Heart left ventricle (tissue), 13 donors: ENCODE measurements at regions not wholly inside any gene's neighbourhood (a gene's known extent, or its start where the extent isn't known, plus 50 kb on each side); places are given as distances from the start of the nearest gene placed in this dataset.

Experiments
- CTCF ChIP-seq, 12 donors: fragments of 200-600 bp; sonication (generic) in 4 of 12; IDR thresholded peaks; one replicate each; pipeline versions ENCODE4 v1.5.0 to v1.8.0; 2018 to 2022; ENCODE audit warnings: antibody characterized with exemption in 12 of 12, mild to moderate bottlenecking in 5 of 12
- POLR2A ChIP-seq, 2 donors: fragments of 450-650 bp; IDR thresholded peaks; one replicate each; pipeline ENCODE4 v1.6.1; 2017; ENCODE audit warnings: antibody characterized with exemption in 2 of 2, mild to moderate bottlenecking in 2 of 2, moderate library complexity in 2 of 2
- donor health status: ischemic (EF 13 %, LVEDD 7.1; RV severe dilation, severe dysfunction).
- donor health status: DM: no; HTN: yes; CAD: no.
- donor health status: DM: no; HTN: no; CAD: no.
- donor health status: ischemic (EF 25% LVEDD 6.9; RV normal size, moderate dysfunction).
- donor health status: ischemic (EF 25% LVEDD 5.7; RV mildly dilated, moderate dysfunction).
- donor health status: ischemic (EF 35%, LVEDD 5.7; RV mildly dilated, moderate dysfunction).
- donor health status: nonischemic (EF 11% LVEDD 7.7; RV severe dilation, severe dysfunction).
- donor health status: DM: yes; HTN: yes; CAD: no.
- donor health status: PGD.
- donor health status: ischemic (EF 29% LVEDD 5.4; RV normal size, mild dysfunction).
- donor health status: nonischemic (EF 23%, LVEDD 6.1; RV moderate dilation, normal function).

GRCh38 chr2:100673115-100673514 is 110.3 kb downstream of the PDCL3 start:
- TF ChIP-seq POLR2A (IDR thresholded peaks at IDR 0.05) (no peak), CTCF (IDR thresholded peaks at IDR 0.05) (no peak)
